GM23338 (cell line): ENCODE measurements at regions not wholly inside any gene's neighbourhood (a gene's known extent, or its start where the extent isn't known, plus 50 kb on each side); places are given as distances from the start of the nearest gene placed in this dataset.

ENCODE experiments used
- ATAC-seq: fragments of 200-7000 bp; cut with Tn5 transposase; 3 replicates; pipeline ENCODE4 v1.9.1; 2020
- DNase-seq: peaks from one replicate; pipeline ENCODE4 v3.0.0-alpha.2; 2015; ENCODE audit warnings: low spot score
- H2AFZ ChIP-seq: fragments of 200-600 bp; sonication (generic); 2 replicates; pipeline ENCODE4 v1.8.0; 2016; ENCODE audit warnings: antibody characterized with exemption, mild to moderate bottlenecking, moderate library complexity
- H3F3A ChIP-seq: fragments of 200-600 bp; sonication (generic); replicated peaks from 2 replicates; pipeline ENCODE4 v1.8.0; 2017; ENCODE audit warnings: antibody characterized with exemption, mixed run types, low read depth
- H3K27ac ChIP-seq: fragments of 200-600 bp; sonication (generic); 2 replicates; pipeline ENCODE4 v1.6.1; 2016; ENCODE audit warnings: low read depth
- H3K27me3 ChIP-seq: fragments of 200-600 bp; sonication (generic); 2 replicates; pipeline ENCODE4 v1.8.0; 2016; ENCODE audit warnings: mild to moderate bottlenecking, mixed run types, moderate library complexity; ENCODE audit not compliant: insufficient read depth
- H3K36me3 ChIP-seq: fragments of 200-600 bp; sonication (generic); 2 replicates; pipeline ENCODE4 v1.8.0; 2016; ENCODE audit warnings: mild to moderate bottlenecking; ENCODE audit not compliant: insufficient read depth
- H3K4me1 ChIP-seq: fragments of 200-600 bp; sonication (generic); 2 replicates; pipeline ENCODE4 v1.8.0; 2016; ENCODE audit warnings: mild to moderate bottlenecking, moderate library complexity; ENCODE audit not compliant: insufficient read depth
- H3K4me2 ChIP-seq: fragments of 200-600 bp; sonication (generic); 2 replicates; pipeline ENCODE4 v1.7.1; 2017; ENCODE audit warnings: mixed run types
- H3K4me3 ChIP-seq: fragments of 200-600 bp; sonication (generic); 2 replicates; pipeline ENCODE4 v1.6.1; 2016; ENCODE audit warnings: mixed run types
- H3K79me2 ChIP-seq: fragments of 200-600 bp; sonication (generic); replicated peaks from 2 replicates; pipeline ENCODE4 v1.8.0; 2017; ENCODE audit warnings: mild to moderate bottlenecking; ENCODE audit not compliant: insufficient read depth
- H3K9me2 ChIP-seq: fragments of 200-600 bp; sonication (generic); 2 replicates; pipeline ENCODE4 v1.8.0; 2017; ENCODE audit not compliant: insufficient read depth
- H4K20me1 ChIP-seq: fragments of 200-600 bp; sonication (generic); replicated peaks from 2 replicates; pipeline ENCODE4 v1.8.0; 2017; ENCODE audit warnings: mild to moderate bottlenecking; ENCODE audit not compliant: insufficient read depth
- H3K27ac Mint-ChIP-seq: 2 replicates; pipeline ENCODE4 v1.8.0; 2020; ENCODE audit warnings: inconsistent platforms, mild to moderate bottlenecking, moderate library complexity, mixed read lengths
- H3K27me3 Mint-ChIP-seq: 3 replicates; pipeline ENCODE4 v1.8.0; 2022; ENCODE audit warnings: low read depth, mild to moderate bottlenecking, moderate library complexity, mixed read lengths, inconsistent platforms; ENCODE audit not compliant: insufficient read depth, poor library complexity
- H3K36me3 Mint-ChIP-seq: 3 replicates; pipeline ENCODE4 v1.8.0; 2021; ENCODE audit warnings: low read depth, mild to moderate bottlenecking, inconsistent platforms, moderate library complexity, mixed read lengths
- H3K4me1 Mint-ChIP-seq: 3 replicates; pipeline ENCODE4 v1.8.0; 2020; ENCODE audit warnings: mild to moderate bottlenecking, inconsistent platforms, mixed read lengths
- H3K4me3 Mint-ChIP-seq: 3 replicates; pipeline ENCODE4 v1.8.0; 2021; ENCODE audit warnings: moderate library complexity, mild to moderate bottlenecking, inconsistent platforms, mixed read lengths
- H3K9me3 Mint-ChIP-seq: 3 replicates; pipeline ENCODE4 v1.8.0; 2020; ENCODE audit warnings: moderate library complexity, mild to moderate bottlenecking, inconsistent platforms, mixed read lengths
- CREB1 ChIP-seq: fragments of 250-450 bp; sonication (Bioruptor Pico); IDR thresholded peaks from 2 replicates; pipeline ENCODE4 v1.5.0; 2020; ENCODE audit warnings: low read depth, mild to moderate bottlenecking, moderate library complexity
- EZH2 ChIP-seq: fragments of 200-600 bp; sonication (generic); IDR thresholded peaks from one replicate; pipeline ENCODE4 v1.8.0; 2017; ENCODE audit warnings: antibody characterized with exemption, mild to moderate bottlenecking, low read depth; ENCODE audit not compliant: unreplicated experiment
- EZH2phosphoT487 ChIP-seq: fragments of 200-600 bp; sonication (generic); IDR thresholded peaks from one replicate; pipeline ENCODE4 v1.8.1; 2018; ENCODE audit warnings: antibody characterized with exemption; ENCODE audit not compliant: unreplicated experiment
- POLR2AphosphoS5 ChIP-seq: IDR thresholded peaks from 2 replicates; pipeline ENCODE4 v1.6.1; 2016; ENCODE audit warnings: antibody characterized with exemption, low read depth
- STAT1 ChIP-seq: IDR thresholded peaks from one replicate; pipeline ENCODE4 v1.6.1; 2016; ENCODE audit warnings: antibody characterized with exemption; ENCODE audit not compliant: unreplicated experiment
- ZNF114 ChIP-seq: fragments of 250-450 bp; sonication (Bioruptor Pico); IDR thresholded peaks from 2 replicates; pipeline ENCODE4 v1.5.0; 2020; ENCODE audit warnings: mild to moderate bottlenecking, moderate library complexity
- ZNF331 ChIP-seq: fragments of 250-450 bp; sonication (Bioruptor Pico); IDR thresholded peaks from 2 replicates; pipeline ENCODE4 v1.5.0; 2020; ENCODE audit warnings: low read depth, mild to moderate bottlenecking, moderate library complexity
- TF ChIP-seq, protein P1 (sequence below): IDR thresholded peaks from 2 replicates; pipeline ENCODE4 v1.6.1; 2016; ENCODE audit warnings: antibody characterized with exemption
- TF ChIP-seq, protein P2 (sequence below): fragments of 250-450 bp; sonication (Bioruptor Pico); IDR thresholded peaks from 2 replicates; pipeline ENCODE4 v1.5.0; 2020; ENCODE audit warnings: mild to moderate bottlenecking, moderate library complexity
- TF ChIP-seq, protein P3 (sequence below), 2 experiments: fragments of 200-600 bp in 1 of 2; sonication (generic) in 1 of 2; conservative IDR thresholded peaks; 2 replicates each; pipeline versions ENCODE4 v1.5.1 to v1.6.1; 2016 to 2017; ENCODE audit warnings: antibody characterized with exemption in 2 of 2, low read depth in 2 of 2, mild to moderate bottlenecking in 2 of 2, moderate library complexity in 1 of 2

DNA sequence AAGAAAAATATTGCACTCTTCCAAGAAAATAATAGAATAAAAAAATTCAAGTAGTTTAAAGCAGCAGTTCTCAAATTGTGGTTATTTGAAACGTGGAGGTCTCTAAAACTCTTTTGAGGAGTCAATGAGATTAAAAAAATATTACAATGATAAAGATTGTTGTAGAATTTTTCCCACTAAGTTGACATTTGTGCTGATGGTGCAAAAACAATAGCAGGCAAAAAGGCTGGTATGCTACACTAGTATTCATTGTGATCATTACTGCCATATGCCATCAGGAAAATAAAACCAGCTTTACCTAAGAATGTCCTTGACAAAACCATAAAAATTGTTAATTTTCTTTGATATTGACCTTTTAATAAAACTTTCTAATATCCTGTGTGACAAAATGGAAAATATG is 505.2 kb upstream of the ANO5 start (continued):
- TF ChIP-seq EZH2phosphoT487 (no peak), STAT1 (no peak)
- TF ChIP-seq, protein P1, sequence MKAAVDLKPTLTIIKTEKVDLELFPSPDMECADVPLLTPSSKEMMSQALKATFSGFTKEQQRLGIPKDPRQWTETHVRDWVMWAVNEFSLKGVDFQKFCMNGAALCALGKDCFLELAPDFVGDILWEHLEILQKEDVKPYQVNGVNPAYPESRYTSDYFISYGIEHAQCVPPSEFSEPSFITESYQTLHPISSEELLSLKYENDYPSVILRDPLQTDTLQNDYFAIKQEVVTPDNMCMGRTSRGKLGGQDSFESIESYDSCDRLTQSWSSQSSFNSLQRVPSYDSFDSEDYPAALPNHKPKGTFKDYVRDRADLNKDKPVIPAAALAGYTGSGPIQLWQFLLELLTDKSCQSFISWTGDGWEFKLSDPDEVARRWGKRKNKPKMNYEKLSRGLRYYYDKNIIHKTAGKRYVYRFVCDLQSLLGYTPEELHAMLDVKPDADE: no peak

DNA sequence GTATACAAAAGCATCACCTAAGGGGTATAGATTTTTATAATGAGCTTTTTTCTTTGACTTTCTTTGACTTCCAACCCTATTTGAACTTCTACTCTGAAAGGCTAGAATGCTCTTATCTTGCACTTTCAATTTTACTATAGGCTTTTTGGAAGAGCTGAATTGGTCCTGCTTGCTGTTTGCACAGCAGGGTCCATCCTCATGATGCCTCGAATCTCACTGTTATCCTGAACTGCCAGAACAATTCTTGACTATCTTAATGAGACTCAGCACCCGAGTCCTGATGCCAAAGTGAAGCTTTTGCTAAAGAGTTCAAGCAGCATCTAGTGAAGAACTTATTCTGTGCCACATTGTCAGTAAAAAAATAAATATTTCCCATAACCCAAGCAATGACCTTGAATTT is 488.3 kb upstream of the ANO5 start:
- no peak for TF ChIP-seq POLR2AphosphoS5
- TF ChIP-seq EZH2: no peak
- TF ChIP-seq, protein P2, sequence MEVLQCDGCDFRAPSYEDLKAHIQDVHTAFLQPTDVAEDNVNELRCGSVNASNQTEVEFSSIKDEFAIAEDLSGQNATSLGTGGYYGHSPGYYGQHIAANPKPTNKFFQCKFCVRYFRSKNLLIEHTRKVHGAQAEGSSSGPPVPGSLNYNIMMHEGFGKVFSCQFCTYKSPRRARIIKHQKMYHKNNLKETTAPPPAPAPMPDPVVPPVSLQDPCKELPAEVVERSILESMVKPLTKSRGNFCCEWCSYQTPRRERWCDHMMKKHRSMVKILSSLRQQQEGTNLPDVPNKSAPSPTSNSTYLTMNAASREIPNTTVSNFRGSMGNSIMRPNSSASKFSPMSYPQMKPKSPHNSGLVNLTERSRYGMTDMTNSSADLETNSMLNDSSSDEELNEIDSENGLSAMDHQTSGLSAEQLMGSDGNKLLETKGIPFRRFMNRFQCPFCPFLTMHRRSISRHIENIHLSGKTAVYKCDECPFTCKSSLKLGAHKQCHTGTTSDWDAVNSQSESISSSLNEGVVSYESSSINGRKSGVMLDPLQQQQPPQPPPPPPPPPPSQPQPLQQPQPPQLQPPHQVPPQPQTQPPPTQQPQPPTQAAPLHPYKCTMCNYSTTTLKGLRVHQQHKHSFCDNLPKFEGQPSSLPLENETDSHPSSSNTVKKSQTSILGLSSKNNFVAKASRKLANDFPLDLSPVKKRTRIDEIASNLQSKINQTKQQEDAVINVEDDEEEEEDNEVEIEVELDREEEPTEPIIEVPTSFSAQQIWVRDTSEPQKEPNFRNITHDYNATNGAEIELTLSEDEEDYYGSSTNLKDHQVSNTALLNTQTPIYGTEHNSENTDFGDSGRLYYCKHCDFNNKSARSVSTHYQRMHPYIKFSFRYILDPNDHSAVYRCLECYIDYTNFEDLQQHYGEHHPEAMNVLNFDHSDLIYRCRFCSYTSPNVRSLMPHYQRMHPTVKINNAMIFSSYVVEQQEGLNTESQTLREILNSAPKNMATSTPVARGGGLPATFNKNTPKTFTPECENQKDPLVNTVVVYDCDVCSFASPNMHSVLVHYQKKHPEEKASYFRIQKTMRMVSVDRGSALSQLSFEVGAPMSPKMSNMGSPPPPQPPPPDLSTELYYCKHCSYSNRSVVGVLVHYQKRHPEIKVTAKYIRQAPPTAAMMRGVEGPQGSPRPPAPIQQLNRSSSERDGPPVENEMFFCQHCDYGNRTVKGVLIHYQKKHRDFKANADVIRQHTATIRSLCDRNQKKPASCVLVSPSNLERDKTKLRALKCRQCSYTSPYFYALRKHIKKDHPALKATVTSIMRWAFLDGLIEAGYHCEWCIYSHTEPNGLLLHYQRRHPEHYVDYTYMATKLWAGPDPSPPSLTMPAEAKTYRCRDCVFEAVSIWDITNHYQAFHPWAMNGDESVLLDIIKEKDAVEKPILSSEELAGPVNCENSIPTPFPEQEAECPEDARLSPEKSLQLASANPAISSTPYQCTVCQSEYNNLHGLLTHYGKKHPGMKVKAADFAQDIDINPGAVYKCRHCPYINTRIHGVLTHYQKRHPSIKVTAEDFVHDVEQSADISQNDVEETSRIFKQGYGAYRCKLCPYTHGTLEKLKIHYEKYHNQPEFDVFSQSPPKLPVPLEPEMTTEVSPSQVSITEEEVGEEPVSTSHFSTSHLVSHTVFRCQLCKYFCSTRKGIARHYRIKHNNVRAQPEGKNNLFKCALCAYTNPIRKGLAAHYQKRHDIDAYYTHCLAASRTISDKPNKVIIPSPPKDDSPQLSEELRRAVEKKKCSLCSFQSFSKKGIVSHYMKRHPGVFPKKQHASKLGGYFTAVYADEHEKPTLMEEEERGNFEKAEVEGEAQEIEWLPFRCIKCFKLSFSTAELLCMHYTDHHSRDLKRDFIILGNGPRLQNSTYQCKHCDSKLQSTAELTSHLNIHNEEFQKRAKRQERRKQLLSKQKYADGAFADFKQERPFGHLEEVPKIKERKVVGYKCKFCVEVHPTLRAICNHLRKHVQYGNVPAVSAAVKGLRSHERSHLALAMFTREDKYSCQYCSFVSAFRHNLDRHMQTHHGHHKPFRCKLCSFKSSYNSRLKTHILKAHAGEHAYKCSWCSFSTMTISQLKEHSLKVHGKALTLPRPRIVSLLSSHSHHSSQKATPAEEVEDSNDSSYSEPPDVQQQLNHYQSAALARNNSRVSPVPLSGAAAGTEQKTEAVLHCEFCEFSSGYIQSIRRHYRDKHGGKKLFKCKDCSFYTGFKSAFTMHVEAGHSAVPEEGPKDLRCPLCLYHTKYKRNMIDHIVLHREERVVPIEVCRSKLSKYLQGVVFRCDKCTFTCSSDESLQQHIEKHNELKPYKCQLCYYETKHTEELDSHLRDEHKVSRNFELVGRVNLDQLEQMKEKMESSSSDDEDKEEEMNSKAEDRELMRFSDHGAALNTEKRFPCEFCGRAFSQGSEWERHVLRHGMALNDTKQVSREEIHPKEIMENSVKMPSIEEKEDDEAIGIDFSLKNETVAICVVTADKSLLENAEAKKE (CRISPR knock-in tag): no peak
- TF ChIP-seq ZNF114 (CRISPR knock-in tag): no peak
- TF ChIP-seq CREB1 (CRISPR knock-in tag): no peak
- TF ChIP-seq, protein P1: no peak
- no peak for TF ChIP-seq ZNF331
- TF ChIP-seq, protein P3, sequence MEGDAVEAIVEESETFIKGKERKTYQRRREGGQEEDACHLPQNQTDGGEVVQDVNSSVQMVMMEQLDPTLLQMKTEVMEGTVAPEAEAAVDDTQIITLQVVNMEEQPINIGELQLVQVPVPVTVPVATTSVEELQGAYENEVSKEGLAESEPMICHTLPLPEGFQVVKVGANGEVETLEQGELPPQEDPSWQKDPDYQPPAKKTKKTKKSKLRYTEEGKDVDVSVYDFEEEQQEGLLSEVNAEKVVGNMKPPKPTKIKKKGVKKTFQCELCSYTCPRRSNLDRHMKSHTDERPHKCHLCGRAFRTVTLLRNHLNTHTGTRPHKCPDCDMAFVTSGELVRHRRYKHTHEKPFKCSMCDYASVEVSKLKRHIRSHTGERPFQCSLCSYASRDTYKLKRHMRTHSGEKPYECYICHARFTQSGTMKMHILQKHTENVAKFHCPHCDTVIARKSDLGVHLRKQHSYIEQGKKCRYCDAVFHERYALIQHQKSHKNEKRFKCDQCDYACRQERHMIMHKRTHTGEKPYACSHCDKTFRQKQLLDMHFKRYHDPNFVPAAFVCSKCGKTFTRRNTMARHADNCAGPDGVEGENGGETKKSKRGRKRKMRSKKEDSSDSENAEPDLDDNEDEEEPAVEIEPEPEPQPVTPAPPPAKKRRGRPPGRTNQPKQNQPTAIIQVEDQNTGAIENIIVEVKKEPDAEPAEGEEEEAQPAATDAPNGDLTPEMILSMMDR (conservative IDR thresholded peaks at IDR 0.05; ENCODE audit: low read depth in 2 of 2): no peak
- no peak for TF ChIP-seq STAT1
- Histone ChIP-seq H3K4me3 (no peak overlapping the region), H3K4me1 (peaks cover 17% of the 10 kb centered on the region), H3K9me2 (no peaks in the 10 kb centered on the region), H3K4me2 (no peak overlapping the region), H3K27me3 (no peaks in the 10 kb centered on the region), H3K79me2 (no peaks in the 10 kb centered on the region), H2AFZ (no peak overlapping the region), H3F3A (no peaks in the 10 kb centered on the region), H3K27ac (no peak overlapping the region), H3K36me3 (no peaks in the 10 kb centered on the region), H4K20me1 (no peaks in the 10 kb centered on the region)
- DNase-seq: no peak
- Mint-ChIP-seq H3K27me3 (no peaks in the 10 kb centered on the region), H3K36me3 (no peaks in the 10 kb centered on the region), H3K4me1 (peaks cover 11% of the 10 kb centered on the region; the same call in 2 of the 3 replicates), H3K27ac (no peak overlapping the region), H3K4me3 (no peak overlapping the region), H3K9me3 (no peaks in the 10 kb centered on the region)
- ATAC-seq: no peak
